ENCODE measurements at regions not wholly inside any gene's neighbourhood (a gene's known extent, or its start where the extent isn't known, plus 50 kb on each side); places are given as distances from the start of the nearest gene placed in this dataset.

GRCh38 chr1:101431956-101432510 lies 195.2 kb downstream of the S1PR1 start:
- H3K9me3 ChIP-seq (ENCODE audit: control insufficient read depth, insufficient read depth, low read length) = no peaks in the 10 kb centered on the region
- H3K4me2 ChIP-seq (ENCODE audit: low read length) = no peak overlapping the region
- no peaks in the 10 kb centered on the region for H3K36me3 ChIP-seq (ENCODE audit: control insufficient read depth, low read length)
- TF ChIP-seq EZH2phosphoT487 (IDR thresholded peaks at IDR 0.05; ENCODE audit: borderline replicate concordance, low read length) (no peak), CTCF (IDR thresholded peaks at IDR 0.05; ENCODE audit: low read depth, low read length, poor library complexity, severe bottlenecking) (no peak)
- H3K4me3 ChIP-seq (ENCODE audit: low read length) = no peak overlapping the region
- H4K20me1 ChIP-seq (ENCODE audit: control insufficient read depth, insufficient read depth, low read depth, low read length) = no peaks in the 10 kb centered on the region
- H3K79me2 ChIP-seq (ENCODE audit: control insufficient read depth, low read length) = no peaks in the 10 kb centered on the region
- H3K27ac ChIP-seq (ENCODE audit: low read depth, low read length) = no peak overlapping the region
- no peaks in the 10 kb centered on the region for H3K27me3 ChIP-seq (ENCODE audit: control insufficient read depth, low read length)
- H3F3A ChIP-seq (ENCODE audit: control insufficient read depth, insufficient read depth) = no peaks in the 10 kb centered on the region
- H3K4me1 ChIP-seq (ENCODE audit: control insufficient read depth, low read length) = peaks cover 9% of the 10 kb centered on the region
- H3K9me2 ChIP-seq (replicated peaks; ENCODE audit: control insufficient read depth, low read length) = no peaks in the 10 kb centered on the region

- Histone ChIP-seq H3K9me2 (replicated peaks; ENCODE audit: control insufficient read depth, low read length) (no peaks in the 10 kb centered on the region), H3F3A (ENCODE audit: control insufficient read depth, insufficient read depth) (no peaks in the 10 kb centered on the region), H3K27me3 (ENCODE audit: control insufficient read depth, low read length) (peaks cover 4% of the 10 kb centered on the region; the same call in 1 of the 2 replicates), H4K20me1 (ENCODE audit: control insufficient read depth, insufficient read depth, low read depth, low read length) (no peaks in the 10 kb centered on the region), H3K27ac (ENCODE audit: low read depth, low read length) (no peak overlapping the region), H3K4me1 (ENCODE audit: control insufficient read depth, low read length) (peaks cover 9% of the 10 kb centered on the region), H3K4me2 (ENCODE audit: low read length) (no peak overlapping the region), H3K9me3 (ENCODE audit: control insufficient read depth, insufficient read depth, low read length) (no peaks in the 10 kb centered on the region), H3K4me3 (ENCODE audit: low read length) (no peak overlapping the region), H3K36me3 (ENCODE audit: control insufficient read depth, low read length) (no peaks in the 10 kb centered on the region), H3K79me2 (ENCODE audit: control insufficient read depth, low read length) (no peaks in the 10 kb centered on the region)
- TF ChIP-seq CTCF (IDR thresholded peaks at IDR 0.05; ENCODE audit: low read depth, low read length, poor library complexity, severe bottlenecking) (no peak), EZH2phosphoT487 (IDR thresholded peaks at IDR 0.05; ENCODE audit: borderline replicate concordance, low read length) (no peak)
Observed at GRCh38 chr1:101435831-101436511, 199.2 kb downstream of the S1PR1 start.

DNA sequence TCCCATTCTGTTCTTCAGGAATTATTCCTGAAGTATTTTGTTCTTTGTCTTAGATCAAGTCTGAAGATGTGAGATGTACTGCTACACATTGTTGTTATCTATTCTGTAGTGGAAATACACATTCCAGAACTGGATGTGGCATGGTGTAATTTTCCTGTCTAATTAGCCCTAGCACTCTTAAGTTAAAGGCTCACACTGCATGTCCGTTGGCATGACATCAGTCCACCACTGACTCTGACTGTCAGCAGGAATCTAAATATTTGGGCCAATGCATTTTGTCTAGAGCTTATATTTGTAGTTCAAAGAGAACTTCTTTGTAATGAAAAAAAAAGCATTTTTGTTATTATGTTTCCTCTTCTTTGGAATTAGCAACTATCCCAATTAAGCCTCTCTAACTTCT lies 201.0 kb downstream of the S1PR1 start:
- no peaks in the 10 kb centered on the region for H3K36me3 ChIP-seq (ENCODE audit: control insufficient read depth, low read length)
- no peaks in the 10 kb centered on the region for H4K20me1 ChIP-seq (ENCODE audit: control insufficient read depth, insufficient read depth, low read depth, low read length)
- no peak overlapping the region for H3K27ac ChIP-seq (ENCODE audit: low read depth, low read length)
- TF ChIP-seq CTCF (IDR thresholded peaks at IDR 0.05; ENCODE audit: low read depth, low read length, poor library complexity, severe bottlenecking) (no peak), EZH2phosphoT487 (IDR thresholded peaks at IDR 0.05; ENCODE audit: borderline replicate concordance, low read length) (no peak)
- no peaks in the 10 kb centered on the region for H3K9me3 ChIP-seq (ENCODE audit: control insufficient read depth, insufficient read depth, low read length)
- peaks cover 9% of the 10 kb centered on the region for H3K4me1 ChIP-seq (ENCODE audit: control insufficient read depth, low read length)
- H3K79me2 ChIP-seq (ENCODE audit: control insufficient read depth, low read length) = no peaks in the 10 kb centered on the region
- H3K27me3 ChIP-seq (ENCODE audit: control insufficient read depth, low read length) = peaks cover 4% of the 10 kb centered on the region; the same call in 1 of the 2 replicates
- no peak overlapping the region for H3K4me2 ChIP-seq (ENCODE audit: low read length)
- no peak overlapping the region for H3K4me3 ChIP-seq (ENCODE audit: low read length)
- no peaks in the 10 kb centered on the region for H3K9me2 ChIP-seq (replicated peaks; ENCODE audit: control insufficient read depth, low read length)
- no peaks in the 10 kb centered on the region for H3F3A ChIP-seq (ENCODE audit: control insufficient read depth, insufficient read depth)

Data from DOHH2 (cell line).